NCI-H82 treated with DMSO at 0.1 percent for 48 hours (cell line): ENCODE measurements at regions not wholly inside any gene's neighbourhood (a gene's known extent, or its start where the extent isn't known, plus 50 kb on each side); places are given as distances from the start of the nearest gene placed in this dataset.
"Not testable (repeated sequence)": the region's sequence is repeated elsewhere in the genome, so short reads cannot be mapped to it uniquely, and the experiment has no call there.

ENCODE experiments used
- DNase-seq: peaks from one replicate; lab custom pipeline; 2025; ENCODE audit not compliant: unreplicated experiment; lab: John Stamatoyannopoulos, UW

DNA sequence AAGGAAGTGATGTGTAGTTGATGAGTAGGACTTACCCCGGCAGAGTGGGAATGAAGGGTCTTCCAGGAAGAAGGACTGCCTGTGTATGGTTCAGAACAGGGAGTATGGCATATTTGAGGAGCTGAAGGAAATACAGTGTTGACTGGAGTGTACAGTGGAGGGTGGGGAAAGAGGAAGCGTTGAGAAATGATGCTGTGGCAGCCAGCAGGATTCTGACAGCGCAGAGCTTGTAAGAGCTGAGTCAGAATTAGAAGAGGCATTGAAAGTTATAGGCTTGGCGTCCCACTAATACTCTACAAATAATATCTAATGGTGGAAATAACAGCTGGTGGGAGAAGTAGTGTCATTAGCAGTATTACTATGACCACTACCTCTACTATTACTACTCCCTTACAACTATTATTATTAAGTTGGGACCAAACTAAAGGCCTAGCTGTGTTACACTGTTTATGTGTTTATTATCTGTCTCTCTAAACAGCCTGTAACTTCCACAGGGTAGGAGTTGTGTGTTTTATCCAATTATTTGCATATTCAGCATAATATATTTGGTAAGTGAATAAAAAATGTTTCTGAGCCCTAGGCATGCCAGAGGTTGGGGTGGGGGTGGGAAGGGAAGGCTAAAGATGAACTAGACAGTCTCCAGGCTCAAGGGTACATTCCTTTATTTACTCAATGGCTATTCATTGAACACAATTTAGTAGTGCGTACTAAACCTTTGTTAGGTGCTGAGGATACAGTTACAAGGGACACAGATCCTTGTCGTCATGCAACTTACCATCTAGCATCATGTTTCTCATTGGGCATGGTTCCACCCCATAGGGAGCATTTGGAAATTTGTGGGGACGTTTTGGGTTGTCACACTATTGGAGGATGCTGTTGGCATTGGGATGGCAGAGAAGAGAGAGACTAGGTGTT lies 428.8 kb upstream of the ONECUT1 start:
- no peak for DNase-seq

DNA sequence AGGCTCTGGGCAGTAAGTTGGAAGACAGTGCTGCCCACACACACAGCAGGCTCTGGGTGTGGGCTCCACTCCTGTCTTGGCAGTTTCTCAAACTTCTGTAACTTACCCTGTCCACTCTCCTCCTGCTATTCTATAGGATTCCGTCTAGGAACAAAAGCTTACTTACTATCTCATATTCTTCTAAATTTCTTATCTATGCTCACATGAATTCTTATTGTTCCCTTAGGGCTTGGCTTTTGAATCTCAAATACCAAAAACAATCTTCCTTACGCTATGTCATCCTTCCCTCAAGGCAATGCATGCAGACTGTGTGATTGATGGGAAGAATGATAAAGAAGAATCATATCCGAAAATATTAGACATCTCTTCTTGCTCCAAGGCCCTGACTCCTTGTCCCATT lies 425.9 kb upstream of the ONECUT1 start:
- DNase-seq, result no peak

DNA sequence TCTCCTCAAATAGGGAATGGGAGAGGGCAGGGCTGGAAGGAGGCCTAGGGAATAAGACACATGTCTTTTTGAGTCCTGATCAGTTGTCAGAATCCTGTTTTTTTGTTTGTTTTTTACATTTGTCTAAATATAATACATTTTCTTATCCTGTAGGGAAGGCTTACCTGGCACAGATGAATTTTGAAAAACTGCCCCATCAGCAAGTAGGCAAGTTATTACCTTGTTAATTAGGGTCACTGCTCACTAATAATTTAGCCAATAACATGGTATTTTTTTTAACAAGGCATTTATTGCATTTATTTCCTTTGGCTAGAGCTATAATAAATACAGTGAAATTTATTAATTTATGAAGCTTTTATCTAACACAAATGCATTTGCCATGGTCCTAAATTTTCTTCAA lies 423.2 kb upstream of the ONECUT1 start:
- no peak for DNase-seq

DNA sequence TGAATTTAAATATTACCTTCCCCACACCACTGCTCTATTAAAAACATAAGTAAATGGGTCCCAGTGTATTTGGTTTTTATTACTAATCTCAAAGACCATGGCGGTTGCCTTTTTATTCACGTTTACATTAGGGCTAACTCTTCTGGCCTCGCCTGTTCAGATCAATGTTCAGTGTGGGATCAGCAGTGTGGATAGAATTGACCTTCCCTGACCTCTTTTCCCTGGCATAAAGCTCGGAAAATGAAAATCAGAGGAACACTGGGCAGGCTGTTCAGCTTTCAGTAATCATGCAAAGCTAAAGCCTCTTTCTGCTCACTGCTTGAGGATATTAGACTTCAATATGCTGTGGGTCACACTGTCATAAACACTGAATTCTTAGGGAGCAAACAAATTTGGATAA lies 422.6 kb upstream of the ONECUT1 start:
- no peak for DNase-seq

DNA sequence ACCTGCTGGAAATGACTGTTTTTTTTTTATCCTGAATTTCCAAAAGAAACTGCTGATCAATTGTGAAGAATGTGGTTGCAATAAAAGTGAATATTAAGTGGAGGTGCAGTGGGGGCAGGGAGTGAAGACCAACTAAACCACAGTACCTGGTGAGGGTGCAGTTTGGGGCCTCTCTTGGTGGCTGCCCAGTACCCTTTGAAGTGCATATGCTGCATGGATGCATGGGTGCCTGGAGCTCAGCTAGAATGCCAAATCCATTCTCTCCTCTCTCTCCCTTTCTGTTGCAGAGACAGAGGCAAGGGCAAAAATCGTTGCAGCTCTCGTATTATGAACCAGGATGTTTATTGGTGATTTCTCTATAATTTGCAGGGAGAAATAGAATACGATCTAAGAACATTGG lies 420.5 kb upstream of the ONECUT1 start:
- no peak for DNase-seq

DNA sequence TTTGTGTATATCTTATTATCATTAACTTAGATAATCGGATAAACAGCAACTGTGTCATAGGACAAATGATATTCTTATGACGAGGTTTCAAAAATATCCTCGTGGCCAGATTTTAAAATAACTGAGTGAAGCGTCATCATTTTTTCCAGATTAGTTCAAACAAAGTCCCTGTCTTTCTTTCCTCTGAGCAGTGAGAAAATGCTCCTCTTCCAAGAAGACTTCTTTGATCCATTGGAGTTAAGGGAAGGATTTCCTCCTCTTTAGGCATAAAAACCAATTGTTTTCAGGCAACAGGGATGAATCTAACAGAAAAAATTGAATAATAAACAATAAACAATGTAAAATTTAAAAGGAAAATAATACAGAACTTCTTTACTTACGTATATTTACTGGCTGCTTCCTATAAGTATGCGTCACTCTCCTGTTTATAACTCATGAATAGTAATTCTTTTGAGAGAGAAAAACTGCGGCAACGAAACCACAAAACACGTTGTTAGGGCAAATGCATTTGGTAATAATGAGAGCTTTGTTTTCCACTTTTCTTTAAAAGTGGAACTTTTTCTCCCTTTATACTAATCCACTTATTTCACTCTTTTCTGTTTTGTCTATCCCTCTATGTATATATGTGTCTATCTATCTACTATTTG lies 419.4 kb upstream of the ONECUT1 start:
- no peak for DNase-seq

DNA sequence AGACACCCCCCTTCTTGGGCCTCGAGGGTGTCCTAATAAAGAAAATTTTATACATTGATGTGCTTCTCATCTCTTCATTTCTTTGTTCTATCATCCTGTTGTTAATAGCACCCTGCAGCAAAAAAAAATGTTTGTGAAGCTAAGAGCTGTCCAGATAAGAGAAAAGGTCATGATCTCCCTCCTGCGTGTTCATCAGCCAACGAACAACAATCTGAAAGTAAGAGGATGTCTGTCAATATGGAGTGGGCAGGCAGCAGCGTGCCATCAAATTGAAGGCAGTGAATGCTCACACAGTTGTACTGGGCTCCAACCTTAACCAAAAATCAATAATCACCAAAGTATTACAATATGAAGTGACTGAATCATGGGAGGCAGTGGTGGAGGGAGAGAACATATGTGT lies 418.6 kb upstream of the ONECUT1 start:
- DNase-seq, result no peak

DNA sequence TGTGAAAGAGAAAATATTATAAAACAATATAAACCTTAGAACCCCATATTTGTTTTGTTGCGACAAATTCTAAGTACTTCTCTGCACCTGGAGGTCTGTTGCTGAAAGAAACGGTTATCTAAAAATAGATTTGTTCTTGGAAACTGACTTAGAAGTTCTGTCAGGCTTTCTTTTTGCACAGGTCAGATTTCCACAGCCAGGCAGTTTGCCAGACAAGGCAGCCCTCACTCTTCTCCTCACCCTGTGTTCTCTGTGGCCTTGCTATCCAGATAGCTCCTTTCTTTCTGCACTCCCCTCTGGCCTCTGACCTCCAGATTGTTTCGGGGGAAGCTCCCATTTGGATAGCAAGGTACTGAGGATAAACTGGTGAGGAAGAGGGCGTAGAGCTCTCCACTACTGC lies 413.3 kb upstream of the ONECUT1 start:
- no peak for DNase-seq

DNA sequence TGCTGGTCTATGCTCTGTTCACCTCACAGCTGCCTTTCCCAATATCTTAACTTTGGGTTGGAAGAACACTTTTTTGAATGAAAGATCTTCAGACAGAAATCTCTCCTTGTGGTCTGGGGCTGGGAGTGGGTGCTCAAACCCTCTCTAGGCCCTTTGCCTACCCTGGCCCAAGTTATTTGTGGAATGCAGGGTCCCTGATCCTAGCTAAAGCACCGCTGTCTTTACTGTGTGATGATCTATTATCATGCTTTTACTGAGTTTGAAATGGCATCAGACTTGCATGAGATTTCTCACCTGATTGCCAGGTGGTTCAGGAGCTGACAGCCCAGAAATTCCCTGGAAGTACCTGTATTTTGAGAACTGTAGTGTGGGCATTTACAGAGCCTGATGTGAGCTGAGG lies 412.7 kb upstream of the ONECUT1 start:
- no peak for DNase-seq

DNA sequence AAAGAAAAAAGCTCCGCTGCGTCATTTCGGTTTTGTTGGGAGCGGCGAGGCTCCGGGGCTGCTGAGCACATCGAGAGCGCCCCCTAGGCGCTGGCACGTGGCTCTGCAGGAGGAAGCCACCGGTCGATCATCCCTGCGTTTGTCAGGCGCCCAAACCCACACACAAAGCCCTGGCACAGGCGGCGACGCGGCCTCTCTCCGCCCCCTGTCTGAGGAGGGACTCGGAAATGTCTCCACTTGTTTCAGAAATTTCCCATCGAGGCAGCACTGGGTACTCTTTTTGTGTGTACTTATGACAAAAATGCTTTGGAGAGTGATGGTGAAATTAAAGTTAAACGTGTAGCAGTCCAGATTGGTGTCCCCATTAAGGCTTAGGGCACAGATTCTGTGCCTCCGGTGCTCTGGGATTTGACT lies 407.3 kb upstream of the ONECUT1 start:
- DNase-seq, result peak; percentile 30

DNA sequence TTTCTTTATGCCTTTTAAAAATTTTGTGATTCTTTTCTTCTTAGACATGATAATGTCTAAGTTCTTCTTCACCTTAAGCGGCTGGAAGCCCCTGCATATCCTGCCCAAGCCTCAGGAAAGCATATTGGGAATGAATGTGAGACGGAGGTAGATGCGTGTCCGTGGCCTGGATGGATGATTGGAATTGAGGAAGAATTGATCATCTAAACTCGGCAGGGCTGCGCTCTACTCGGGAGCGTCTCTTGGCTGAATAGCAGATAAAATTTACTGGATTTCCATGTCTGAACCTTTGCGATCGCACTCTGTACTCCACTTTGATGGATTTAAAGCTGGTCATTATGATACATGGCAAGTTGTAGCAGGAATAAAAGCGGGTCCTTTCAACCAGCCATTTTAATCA lies 406.7 kb upstream of the ONECUT1 start:
- DNase-seq, result no peak

DNA sequence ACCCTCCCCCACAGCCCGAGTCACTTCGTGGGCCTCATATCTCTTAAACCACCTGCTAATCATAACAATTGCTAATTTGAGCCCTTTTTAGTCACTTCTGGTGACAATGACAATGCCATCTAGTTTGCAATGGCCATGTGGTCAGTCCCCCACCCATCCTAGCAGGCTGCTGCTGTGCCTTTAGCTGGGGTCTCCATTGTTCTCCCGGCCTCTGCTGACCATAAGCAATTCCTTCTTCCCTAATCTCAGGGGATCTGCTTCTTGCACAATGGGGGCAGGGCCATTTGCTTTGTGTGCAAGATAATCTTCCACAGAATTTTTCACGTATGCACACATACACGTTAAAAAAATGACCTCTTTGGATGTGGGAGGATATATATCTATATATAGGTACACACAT lies 406.1 kb upstream of the ONECUT1 start:
- no peak for DNase-seq

DNA sequence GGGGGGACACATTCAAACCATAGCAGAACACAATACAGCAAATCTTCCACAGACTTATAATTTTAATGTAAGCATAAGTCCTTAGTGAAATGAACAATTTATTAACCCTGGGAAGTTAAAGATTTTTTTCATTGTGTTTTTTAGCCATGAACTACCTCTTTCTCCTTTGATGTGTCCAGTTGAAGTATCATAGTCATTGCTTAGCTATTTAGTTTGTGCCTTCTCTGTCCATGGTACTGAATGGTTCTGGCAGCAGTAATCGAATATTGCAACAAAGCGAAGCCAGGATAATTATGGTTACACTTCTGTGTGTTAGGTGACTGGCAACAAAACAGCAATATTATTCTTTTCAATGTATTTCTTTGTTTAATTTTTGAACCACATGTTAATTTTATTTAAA lies 403.0 kb upstream of the ONECUT1 start:
- DNase-seq, result no peak

DNA sequence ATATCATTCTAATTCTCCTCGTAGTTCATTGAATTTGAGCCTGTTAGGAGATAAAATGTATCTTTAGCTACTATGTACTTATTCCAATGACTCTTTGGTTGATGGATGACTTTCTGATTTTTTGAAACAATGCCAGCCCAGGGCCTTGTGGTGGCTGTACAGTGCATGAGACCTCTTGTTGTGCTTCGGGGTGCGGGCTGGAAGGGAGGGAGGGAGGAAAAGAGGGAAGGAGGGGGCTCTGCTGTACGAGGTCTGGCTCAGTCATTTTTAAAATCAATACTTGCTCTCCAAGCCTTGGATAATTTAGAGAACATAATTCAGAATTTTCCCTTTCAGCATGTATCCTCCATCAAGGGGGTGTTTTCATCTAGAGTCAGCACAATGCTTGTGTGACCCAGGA lies 399.7 kb upstream of the ONECUT1 start:
- DNase-seq, result no peak

DNA sequence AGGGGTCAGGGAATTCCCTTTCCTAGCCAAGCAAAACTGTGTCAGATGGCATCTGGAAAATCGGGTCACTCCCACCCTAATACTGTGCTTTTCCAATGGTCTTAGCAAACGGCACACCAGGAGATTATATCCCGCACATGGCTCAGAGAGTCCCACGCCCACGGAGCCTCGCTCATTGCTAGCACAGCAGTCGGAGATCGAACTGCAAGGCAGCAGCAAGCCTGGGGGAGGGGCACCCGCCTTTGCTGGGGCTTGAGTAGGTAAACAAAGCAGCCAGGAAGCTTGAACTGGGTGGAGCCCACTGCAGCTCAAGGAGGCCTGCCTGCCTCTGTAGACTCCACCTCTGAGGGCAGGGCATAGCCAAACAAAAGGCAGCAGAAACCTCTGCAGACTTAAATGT lies 393.3 kb upstream of the ONECUT1 start:
- not testable (repeated sequence) for DNase-seq

DNA sequence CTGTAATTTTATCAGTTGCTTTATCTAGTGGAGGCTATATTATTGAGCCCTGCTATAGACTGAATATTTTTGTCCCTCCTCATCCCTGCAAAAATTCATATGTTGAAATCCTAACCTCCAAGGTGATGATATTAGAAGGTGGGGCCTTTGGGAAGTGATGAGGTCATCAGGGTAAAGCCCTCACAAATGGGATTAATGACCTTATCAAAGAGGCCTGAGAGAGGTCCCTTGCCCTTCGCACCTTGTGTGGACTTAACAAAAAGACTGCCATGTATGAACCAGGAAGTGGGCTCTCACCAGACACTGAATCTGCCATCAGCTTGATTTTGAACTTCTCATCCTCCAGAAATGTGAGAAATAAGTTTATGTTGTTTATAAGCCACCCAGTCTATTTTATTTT lies 381.4 kb upstream of the ONECUT1 start:
- no peak for DNase-seq

DNA sequence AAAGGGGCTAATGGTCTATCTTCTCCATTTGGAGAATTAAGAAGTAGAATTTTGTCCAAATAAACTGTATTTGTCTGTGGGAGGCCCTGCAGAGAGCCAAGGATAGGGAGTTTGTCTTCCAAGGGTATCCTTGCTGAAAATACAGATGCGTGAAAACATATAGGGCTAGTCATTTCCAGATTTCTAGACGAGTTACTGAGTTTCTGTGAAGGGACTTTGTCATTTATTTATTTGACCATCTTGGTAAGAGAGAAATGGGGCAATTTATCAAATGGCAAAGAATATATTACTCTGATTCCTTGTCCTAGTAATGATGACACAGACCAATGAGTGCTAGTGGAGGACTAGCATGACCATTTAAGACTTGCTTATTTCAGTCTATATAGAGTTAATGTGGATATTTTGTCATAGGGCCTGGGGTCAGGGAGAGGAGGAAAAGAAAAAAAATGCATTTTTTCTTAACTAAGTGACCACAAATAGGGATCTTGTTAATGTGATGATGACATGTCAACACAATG lies 376.6 kb upstream of the ONECUT1 start:
- no peak for DNase-seq

DNA sequence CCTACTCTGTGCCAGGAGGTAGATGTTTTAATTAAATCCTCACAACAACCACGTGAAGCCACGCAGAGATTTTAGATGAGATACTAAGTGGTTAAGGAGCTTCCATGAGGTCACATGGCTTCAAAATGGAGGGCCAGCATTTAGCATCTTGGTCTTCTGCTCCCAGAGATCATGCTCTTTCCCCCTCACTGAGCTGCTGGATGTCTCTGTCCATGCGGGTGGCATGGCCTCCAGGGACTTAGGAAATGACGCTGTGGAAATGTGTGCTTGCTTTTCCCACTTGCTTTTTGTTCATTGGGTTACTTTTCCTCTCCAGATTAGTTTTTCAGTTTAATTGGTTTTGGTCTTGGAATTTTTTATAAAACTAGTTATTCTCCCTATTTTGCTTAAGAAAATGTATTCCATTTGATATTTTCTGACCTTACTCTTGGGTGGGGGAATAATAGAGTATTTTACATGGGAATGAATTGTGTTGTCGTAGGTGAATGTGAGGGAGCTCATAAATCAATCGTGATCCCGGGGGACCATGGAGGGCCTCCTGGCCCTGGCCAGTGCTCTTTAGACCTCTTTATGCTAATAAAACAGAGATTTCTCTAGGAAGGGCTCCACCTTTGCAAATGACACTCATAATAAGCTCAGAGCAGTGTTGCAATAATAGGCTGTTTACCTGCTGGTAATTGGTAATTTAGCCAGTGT lies 376.0 kb upstream of the ONECUT1 start:
- no peak for DNase-seq

DNA sequence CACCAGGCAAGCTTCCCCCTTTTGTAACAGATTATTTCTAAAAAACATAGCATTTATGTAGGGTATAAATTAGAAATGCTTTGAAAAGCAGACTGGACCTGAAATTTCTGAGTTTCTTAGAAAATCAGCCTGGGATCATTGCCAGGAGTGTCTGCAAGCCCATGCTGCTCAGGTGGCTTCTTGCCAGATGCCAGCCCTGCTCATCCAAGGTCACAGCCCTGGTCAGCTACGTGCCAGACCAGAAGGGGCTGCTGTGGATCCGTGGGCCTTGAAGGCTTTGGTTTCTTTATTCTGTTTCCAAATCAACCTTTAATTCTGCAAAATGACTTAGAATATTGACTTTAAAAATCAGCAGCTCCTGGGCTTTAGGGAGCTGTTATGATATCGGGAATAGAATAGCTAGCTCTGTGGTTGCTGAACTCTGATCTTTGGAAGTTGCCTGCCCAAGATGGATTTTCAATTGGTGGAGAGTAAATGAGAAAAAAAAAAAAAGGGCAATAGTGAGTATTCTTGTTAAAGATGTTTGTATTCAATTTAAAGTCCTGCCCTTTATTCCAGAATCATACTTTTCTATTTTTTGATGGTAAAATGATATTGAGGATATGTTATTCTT lies 370.1 kb upstream of the ONECUT1 start:
- DNase-seq, result no peak

DNA sequence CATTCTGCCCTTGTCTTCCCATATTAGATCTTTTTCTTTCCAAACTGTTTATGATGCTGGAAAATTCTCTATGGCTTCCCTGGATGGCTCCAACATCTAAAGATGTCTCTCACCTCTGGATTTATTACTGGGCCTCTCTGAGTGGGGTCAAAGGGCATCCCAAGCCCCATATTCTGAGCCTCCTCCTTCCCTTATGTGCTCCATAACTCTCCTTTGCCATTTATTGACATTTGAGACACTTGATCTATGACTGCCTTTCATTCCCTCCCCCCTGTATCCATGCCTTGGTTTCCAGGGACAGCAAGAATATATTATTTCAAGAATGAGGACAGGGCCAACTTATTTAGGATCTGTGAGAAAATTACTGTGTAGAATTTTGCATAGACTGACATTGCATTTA lies 369.3 kb upstream of the ONECUT1 start:
- no peak for DNase-seq

DNA sequence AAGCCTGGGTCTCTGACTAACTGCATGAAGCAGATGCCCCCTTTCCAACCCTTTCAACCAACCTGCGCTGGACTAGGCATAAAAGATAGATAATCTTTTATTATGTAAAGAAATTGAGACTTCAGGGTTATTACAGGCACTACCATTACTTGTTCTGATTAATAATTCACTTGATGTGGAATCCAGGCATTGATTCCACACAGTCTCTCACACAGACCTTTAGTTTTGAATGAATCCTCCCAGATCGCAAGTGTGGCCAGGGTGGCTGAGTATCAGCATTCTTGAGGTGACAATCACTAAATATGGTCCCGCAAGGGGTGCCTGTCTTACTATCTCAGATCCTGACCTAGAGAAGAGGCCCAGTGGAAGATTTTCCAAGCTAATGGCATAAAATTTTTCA lies 368.9 kb upstream of the ONECUT1 start:
- no peak for DNase-seq
